Memory B cell (primary cell): ENCODE measurements at regions not wholly inside any gene's neighbourhood (a gene's known extent, or its start where the extent isn't known, plus 50 kb on each side); places are given as distances from the start of the nearest gene placed in this dataset.
A peak's percentile ranks its signal among the peaks of the same experiment; 100 is the strongest.

Experiments used
- ATAC-seq: fragments of 150-1000 bp; cut with Tn5 transposase; 2 replicates; pipeline ENCODE4 v1.10.0; 2021; ENCODE audit warnings: low read depth, mild to moderate bottlenecking, moderate library complexity
- DNase-seq, 2 donors: peaks; one replicate each; pipeline ENCODE4 v3.0.0; 2022; ENCODE audit warnings: low spot score in 2 of 2
- H3K27ac Mint-ChIP-seq: one replicate; pipeline ENCODE4 v1.8.0; 2022; ENCODE audit warnings: mild to moderate bottlenecking, moderate library complexity, mixed read lengths
- H3K27me3 Mint-ChIP-seq: one replicate; pipeline ENCODE4 v1.8.0; 2022; ENCODE audit warnings: mixed read lengths
- H3K36me3 Mint-ChIP-seq: one replicate; pipeline ENCODE4 v1.8.0; 2022; ENCODE audit warnings: mild to moderate bottlenecking, mixed read lengths
- H3K4me1 Mint-ChIP-seq: one replicate; pipeline ENCODE4 v1.8.0; 2022; ENCODE audit warnings: mixed read lengths
- H3K4me3 Mint-ChIP-seq: one replicate; pipeline ENCODE4 v1.8.0; 2022; ENCODE audit warnings: mild to moderate bottlenecking, moderate library complexity, mixed read lengths
- H3K9me3 Mint-ChIP-seq: one replicate; pipeline ENCODE4 v1.8.0; 2022; ENCODE audit warnings: mixed read lengths

GRCh38 chr14:104245723-104246122 lies 107.3 kb downstream of the KIF26A start:
- no peak for ATAC-seq
- no peaks in the 10 kb centered on the region for H3K36me3 Mint-ChIP-seq

GRCh38 chr14:104246401-104247335 lies 108.3 kb downstream of the KIF26A start:
- Mint-ChIP-seq H3K4me1 (no peaks in the 10 kb centered on the region), H3K9me3 (no peaks in the 10 kb centered on the region), H3K36me3 (no peaks in the 10 kb centered on the region), H3K4me3 (no peak overlapping the region), H3K27ac (no peak overlapping the region), H3K27me3 (peaks cover 3% of the 10 kb centered on the region)
- DNase-seq (no peak), ATAC-seq (no peak)

More at GRCh38 chr14:104245723-104246122, 107.3 kb downstream of the KIF26A start:
- Mint-ChIP-seq H3K9me3 (no peaks in the 10 kb centered on the region), H3K27me3 (peaks cover 3% of the 10 kb centered on the region), H3K4me1 (peaks cover 1% of the 10 kb centered on the region), H3K27ac (no peak overlapping the region), H3K4me3 (no peak overlapping the region)
- DNase-seq: no peak

- Mint-ChIP-seq H3K27ac (no peak overlapping the region), H3K27me3 (peaks cover 1% of the 10 kb centered on the region), H3K9me3 (peaks cover 1% of the 10 kb centered on the region), H3K4me1 (no peaks in the 10 kb centered on the region), H3K4me3 (no peak overlapping the region), H3K36me3 (no peaks in the 10 kb centered on the region)
- DNase-seq: no peak
- ATAC-seq: no peak
These were observed 109.2 kb downstream of the KIF26A start for GRCh38 chr14:104247336-104248202.

GRCh38 chr14:104248203-104249055 lies 110.0 kb downstream of the KIF26A start:
- Mint-ChIP-seq H3K27me3 (peaks cover 1% of the 10 kb centered on the region), H3K4me3 (no peak overlapping the region), H3K4me1 (no peaks in the 10 kb centered on the region), H3K9me3 (peaks cover 1% of the 10 kb centered on the region), H3K36me3 (no peaks in the 10 kb centered on the region), H3K27ac (no peak overlapping the region)
- DNase-seq (no peak), ATAC-seq (no peak)

- DNase-seq (no peak), ATAC-seq (no peak)
- Mint-ChIP-seq H3K4me3 (no peak overlapping the region), H3K4me1 (no peaks in the 10 kb centered on the region), H3K36me3 (no peaks in the 10 kb centered on the region), H3K27ac (no peak overlapping the region), H3K9me3 (peaks cover 1% of the 10 kb centered on the region), H3K27me3 (peaks cover 1% of the 10 kb centered on the region)
These were observed 110.7 kb downstream of the KIF26A start for GRCh38 chr14:104249089-104249488.

- H3K4me3 Mint-ChIP-seq: no peak overlapping the region
- no peak overlapping the region for H3K27ac Mint-ChIP-seq
- H3K36me3 Mint-ChIP-seq: no peaks in the 10 kb centered on the region
- H3K4me1 Mint-ChIP-seq: peaks cover 2% of the 10 kb centered on the region
- DNase-seq: no peak
- H3K9me3 Mint-ChIP-seq: peaks cover 1% of the 10 kb centered on the region
- H3K27me3 Mint-ChIP-seq: peaks cover 4% of the 10 kb centered on the region
- ATAC-seq: no peak
These were observed 111.3 kb downstream of the KIF26A start for GRCh38 chr14:104249706-104250105.

GRCh38 chr14:104250175-104250574 lies 111.8 kb downstream of the KIF26A start:
- Mint-ChIP-seq H3K36me3 (no peaks in the 10 kb centered on the region), H3K9me3 (peaks cover 1% of the 10 kb centered on the region), H3K4me3 (no peak overlapping the region), H3K27ac (no peak overlapping the region), H3K27me3 (peaks cover 4% of the 10 kb centered on the region), H3K4me1 (peaks cover 2% of the 10 kb centered on the region)
- no peak for ATAC-seq
- DNase-seq: no peak

- Mint-ChIP-seq H3K4me3 (no peak overlapping the region), H3K36me3 (no peaks in the 10 kb centered on the region), H3K9me3 (peaks cover 1% of the 10 kb centered on the region), H3K27ac (no peak overlapping the region), H3K27me3 (peaks cover 14% of the 10 kb centered on the region), H3K4me1 (peaks cover 2% of the 10 kb centered on the region)
- ATAC-seq: no peak
- DNase-seq: no peak
These were observed 114.1 kb downstream of the KIF26A start for GRCh38 chr14:104252256-104253215.

- peak; percentile 17 for ATAC-seq
- Mint-ChIP-seq H3K9me3 (peaks cover 1% of the 10 kb centered on the region), H3K4me3 (no peak overlapping the region), H3K4me1 (peaks cover 2% of the 10 kb centered on the region), H3K27me3 (peaks cover 18% of the 10 kb centered on the region), H3K27ac (no peak overlapping the region), H3K36me3 (no peaks in the 10 kb centered on the region)
- DNase-seq: no peak
These were observed 114.9 kb downstream of the KIF26A start for GRCh38 chr14:104253223-104253822.

GRCh38 chr14:104253901-104254353 lies 115.5 kb downstream of the KIF26A start:
- Mint-ChIP-seq H3K27ac (no peak overlapping the region), H3K27me3 (peaks cover 18% of the 10 kb centered on the region), H3K4me3 (no peak overlapping the region), H3K4me1 (peaks cover 2% of the 10 kb centered on the region), H3K9me3 (peaks cover 1% of the 10 kb centered on the region), H3K36me3 (no peaks in the 10 kb centered on the region)
- DNase-seq (no peak), ATAC-seq (no peak)

- Mint-ChIP-seq H3K9me3 (peaks cover 3% of the 10 kb centered on the region), H3K4me3 (no peak overlapping the region), H3K4me1 (peaks cover 2% of the 10 kb centered on the region), H3K36me3 (no peaks in the 10 kb centered on the region), H3K27ac (no peak overlapping the region), H3K27me3 (peaks cover 18% of the 10 kb centered on the region)
- ATAC-seq (no peak), DNase-seq (no peak)
These were observed 116.5 kb downstream of the KIF26A start for GRCh38 chr14:104254735-104255400.

GRCh38 chr14:104256025-104256424 lies 117.6 kb downstream of the KIF26A start:
- ATAC-seq (no peak), DNase-seq (no peak)
- Mint-ChIP-seq H3K36me3 (no peaks in the 10 kb centered on the region), H3K27ac (no peak overlapping the region), H3K4me1 (peaks cover 2% of the 10 kb centered on the region), H3K27me3 (peaks cover 18% of the 10 kb centered on the region), H3K4me3 (no peak overlapping the region), H3K9me3 (peaks cover 5% of the 10 kb centered on the region)
